A673 (cell line): ENCODE measurements at regions not wholly inside any gene's neighbourhood (a gene's known extent, or its start where the extent isn't known, plus 50 kb on each side); places are given as distances from the start of the nearest gene placed in this dataset.

Experiments used
- CTCF ChIP-seq: fragments of 300-800, 200-600 bp; sonication (generic); conservative IDR thresholded peaks from 2 replicates; pipeline ENCODE4 v1.5.1; 2017; ENCODE audit warnings: low read depth, mild to moderate bottlenecking, antibody characterized with exemption, low read length, moderate library complexity, mixed read lengths
- EZH2 ChIP-seq: fragments of 200-600 bp; sonication (generic); IDR thresholded peaks from 2 replicates; pipeline ENCODE4 v1.6.1; 2017; ENCODE audit warnings: borderline replicate concordance, low read depth, mild to moderate bottlenecking, mixed read lengths, antibody characterized with exemption, low read length; ENCODE audit not compliant: poor library complexity, severe bottlenecking

GRCh38 chr1:96472471-96472870, 249.1 kb upstream of the PTBP2 start:
- TF ChIP-seq CTCF, result no peak
- no peak for TF ChIP-seq EZH2
